SK-N-SH (cell line): ENCODE measurements at regions not wholly inside any gene's neighbourhood (a gene's known extent, or its start where the extent isn't known, plus 50 kb on each side); places are given as distances from the start of the nearest gene placed in this dataset.

Experiments used
- EZH2phosphoT487 ChIP-seq: fragments of 200-600 bp; sonication (generic); IDR thresholded peaks from 2 replicates; pipeline ENCODE4 v1.6.1; 2017; ENCODE audit warnings: low read depth, mixed run types, mild to moderate bottlenecking, antibody characterized with exemption, moderate library complexity, borderline replicate concordance
- RAD21 ChIP-seq: IDR thresholded peaks from 2 replicates; pipeline ENCODE4 v1.6.1; 2012; ENCODE audit warnings: mild to moderate bottlenecking, low read length
- RCOR1 ChIP-seq: fragments of 150-350 bp; IDR thresholded peaks from 2 replicates; pipeline ENCODE4 v1.6.1; 2017; ENCODE audit warnings: antibody characterized with exemption, low read length
- RFX5 ChIP-seq: IDR thresholded peaks from 2 replicates; pipeline ENCODE4 v1.6.1; 2012; ENCODE audit warnings: mild to moderate bottlenecking, improper control_type of control experiment, low read length
- SIN3A ChIP-seq: IDR thresholded peaks from 2 replicates; pipeline ENCODE4 v1.6.1; 2012; ENCODE audit warnings: low read depth, mild to moderate bottlenecking, low read length, moderate library complexity, borderline replicate concordance
- TAF1 ChIP-seq: IDR thresholded peaks from 2 replicates; pipeline ENCODE4 v1.6.1; 2012; ENCODE audit warnings: low read depth, mild to moderate bottlenecking, low read length, moderate library complexity, borderline replicate concordance
- TEAD4 ChIP-seq: IDR thresholded peaks from 2 replicates; pipeline ENCODE4 v1.4.0; 2012; ENCODE audit warnings: mild to moderate bottlenecking, borderline replicate concordance; ENCODE audit not compliant: insufficient read depth
- TF ChIP-seq, protein P1 (sequence below): fragments of 200-600 bp; sonication (generic); IDR thresholded peaks from 2 replicates; pipeline ENCODE4 v1.6.1; 2017; ENCODE audit warnings: antibody characterized with exemption, mild to moderate bottlenecking, moderate library complexity

DNA sequence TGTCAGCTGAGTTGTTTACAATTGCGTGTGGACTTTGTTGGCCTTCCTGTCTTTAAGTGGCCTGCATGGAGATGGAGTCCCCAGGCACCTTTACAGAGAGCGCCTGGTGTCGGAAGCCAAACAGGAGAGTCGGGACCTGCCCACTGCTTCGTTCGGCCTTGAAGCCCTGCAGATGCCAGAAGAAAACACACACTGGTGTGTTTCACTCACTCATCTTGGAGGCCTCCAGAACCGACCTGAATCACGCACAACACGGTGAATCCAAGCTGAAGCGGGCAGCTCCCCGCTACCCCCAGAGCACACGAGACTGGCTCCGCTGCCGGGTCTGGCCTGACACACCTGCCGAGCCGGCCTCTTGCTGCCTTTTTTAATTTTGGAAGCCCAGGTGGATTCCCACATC, 419.4 kb upstream of the IRX4 start:
- TF ChIP-seq, protein P1, sequence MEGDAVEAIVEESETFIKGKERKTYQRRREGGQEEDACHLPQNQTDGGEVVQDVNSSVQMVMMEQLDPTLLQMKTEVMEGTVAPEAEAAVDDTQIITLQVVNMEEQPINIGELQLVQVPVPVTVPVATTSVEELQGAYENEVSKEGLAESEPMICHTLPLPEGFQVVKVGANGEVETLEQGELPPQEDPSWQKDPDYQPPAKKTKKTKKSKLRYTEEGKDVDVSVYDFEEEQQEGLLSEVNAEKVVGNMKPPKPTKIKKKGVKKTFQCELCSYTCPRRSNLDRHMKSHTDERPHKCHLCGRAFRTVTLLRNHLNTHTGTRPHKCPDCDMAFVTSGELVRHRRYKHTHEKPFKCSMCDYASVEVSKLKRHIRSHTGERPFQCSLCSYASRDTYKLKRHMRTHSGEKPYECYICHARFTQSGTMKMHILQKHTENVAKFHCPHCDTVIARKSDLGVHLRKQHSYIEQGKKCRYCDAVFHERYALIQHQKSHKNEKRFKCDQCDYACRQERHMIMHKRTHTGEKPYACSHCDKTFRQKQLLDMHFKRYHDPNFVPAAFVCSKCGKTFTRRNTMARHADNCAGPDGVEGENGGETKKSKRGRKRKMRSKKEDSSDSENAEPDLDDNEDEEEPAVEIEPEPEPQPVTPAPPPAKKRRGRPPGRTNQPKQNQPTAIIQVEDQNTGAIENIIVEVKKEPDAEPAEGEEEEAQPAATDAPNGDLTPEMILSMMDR, result no peak
- no peak for TF ChIP-seq RCOR1
- no peak for TF ChIP-seq RAD21
- TF ChIP-seq SIN3A, result no peak
- no peak for TF ChIP-seq TEAD4
- no peak for TF ChIP-seq RFX5
- no peak for TF ChIP-seq EZH2phosphoT487
- TF ChIP-seq TAF1, result no peak
